ENCODE measurements at regions not wholly inside any gene's neighbourhood (a gene's known extent, or its start where the extent isn't known, plus 50 kb on each side); places are given as distances from the start of the nearest gene placed in this dataset.
A peak's percentile ranks its signal among the peaks of the same experiment; 100 is the strongest.

DNA sequence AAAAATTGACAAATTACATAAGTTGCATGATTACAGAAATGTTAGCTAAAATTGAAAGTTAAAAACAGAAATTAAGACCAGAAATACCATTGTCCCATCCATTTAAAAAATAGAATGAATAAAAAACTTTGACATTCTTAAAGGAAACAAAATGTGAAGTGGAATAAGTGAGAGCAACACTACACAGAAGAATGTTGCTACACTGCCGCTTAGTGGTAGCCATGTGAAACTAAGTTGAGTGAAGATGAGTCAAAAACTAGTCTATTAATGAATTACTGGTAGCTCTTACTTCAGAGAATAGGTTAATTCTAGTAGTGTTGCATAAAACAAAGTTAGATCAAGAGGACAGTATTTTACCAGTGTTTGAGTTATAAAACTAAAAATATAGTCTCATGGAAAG is 571.0 kb upstream of the KLHL4 start:
- peak; percentile 80 for FAIRE-seq
- peak; percentile 30 for DNase-seq (ENCODE audit: low spot score)
- Histone ChIP-seq H3K36me3 (replicated peaks in 1 of 2; ENCODE audit: control insufficient read depth in 1 of 2, insufficient read depth in 2 of 2, low read length in 2 of 2) (no peaks in the 10 kb centered on the region), H3K27me3 (ENCODE audit: control insufficient read depth in 1 of 2, insufficient read depth in 2 of 2, low read length in 2 of 2) (no peaks in the 10 kb centered on the region), H3K9ac (ENCODE audit: insufficient read depth, low read depth, low read length) (no peak overlapping the region), H4K20me1 (ENCODE audit: insufficient read depth, low read length) (no peaks in the 10 kb centered on the region), H2AFZ (ENCODE audit: low read length) (no peak overlapping the region), H3K4me1 (ENCODE audit: insufficient read depth, low read length) (no peaks in the 10 kb centered on the region), H3K27ac (ENCODE audit: extremely low read length, insufficient read depth, low read length) (no peak overlapping the region), H3K9me3 (ENCODE audit: low read length) (no peaks in the 10 kb centered on the region), H3K4me3 (replicated peaks in 1 of 3; ENCODE audit: insufficient read depth in 1 of 3, low read depth in 2 of 3, low read length in 3 of 3) (no peak overlapping the region), H3K4me2 (ENCODE audit: low read depth, low read length) (no peak overlapping the region), H3K79me2 (ENCODE audit: insufficient read depth, low read length) (no peaks in the 10 kb centered on the region)
- ATAC-seq = peak; percentile 74
- in situ Hi-C loops (cut with HindIII; ENCODE audit: extremely low pct_ligation_motif_present, low pct_unique_long_range_greater_than_20kb) (loop anchor here (25.0 kb wide), 1 partner anchor 609 kb away; no protein-coding TSS in a partner anchor), intact Hi-C loops (cut with micrococcal nuclease; ENCODE audit: unreplicated experiment) (loop anchor here (1.0 kb wide), 2 partner anchors 139 to 623 kb away; no protein-coding TSS in a partner anchor)
- no TSS peak for BruUV-seq (replicated peaks)
- 0% methylated on average over 1 of the region's 1 CpG for WGBS (ENCODE audit: low lambda C conversion rate)
- ChIA-PET POLR2A (no interaction called here), CTCF (ENCODE audit: low intra/inter-chr PET ratio, low total read pairs) (interaction anchor here (1.7 kb wide), 1 partner anchor 623 kb away, joined by 10 read pairs; no protein-coding TSS in a partner anchor)
- TF ChIP-seq, protein P1, sequence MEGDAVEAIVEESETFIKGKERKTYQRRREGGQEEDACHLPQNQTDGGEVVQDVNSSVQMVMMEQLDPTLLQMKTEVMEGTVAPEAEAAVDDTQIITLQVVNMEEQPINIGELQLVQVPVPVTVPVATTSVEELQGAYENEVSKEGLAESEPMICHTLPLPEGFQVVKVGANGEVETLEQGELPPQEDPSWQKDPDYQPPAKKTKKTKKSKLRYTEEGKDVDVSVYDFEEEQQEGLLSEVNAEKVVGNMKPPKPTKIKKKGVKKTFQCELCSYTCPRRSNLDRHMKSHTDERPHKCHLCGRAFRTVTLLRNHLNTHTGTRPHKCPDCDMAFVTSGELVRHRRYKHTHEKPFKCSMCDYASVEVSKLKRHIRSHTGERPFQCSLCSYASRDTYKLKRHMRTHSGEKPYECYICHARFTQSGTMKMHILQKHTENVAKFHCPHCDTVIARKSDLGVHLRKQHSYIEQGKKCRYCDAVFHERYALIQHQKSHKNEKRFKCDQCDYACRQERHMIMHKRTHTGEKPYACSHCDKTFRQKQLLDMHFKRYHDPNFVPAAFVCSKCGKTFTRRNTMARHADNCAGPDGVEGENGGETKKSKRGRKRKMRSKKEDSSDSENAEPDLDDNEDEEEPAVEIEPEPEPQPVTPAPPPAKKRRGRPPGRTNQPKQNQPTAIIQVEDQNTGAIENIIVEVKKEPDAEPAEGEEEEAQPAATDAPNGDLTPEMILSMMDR (CRISPR knock-in tag; IDR thresholded peaks at IDR 0.05) = peak; percentile 66
- TF ChIP-seq TEAD3 (CRISPR knock-in tag; optimal IDR thresholded peaks at IDR 0.05; ENCODE audit: borderline replicate concordance) (peak; percentile 39), ZNF260 (CRISPR knock-in tag; IDR thresholded peaks at IDR 0.05; ENCODE audit: borderline replicate concordance, low read depth) (no peak), CCDC6 (CRISPR knock-in tag; IDR thresholded peaks at IDR 0.05) (no peak), SMC3 (IDR thresholded peaks at IDR 0.05; ENCODE audit: low read length) (0 out of 2 replicates have a peak, but pooled peaks have one; percentile 43), SOX5 (CRISPR knock-in tag; IDR thresholded peaks at IDR 0.05; ENCODE audit: borderline replicate concordance) (no peak), STAG1 (CRISPR knock-in tag; IDR thresholded peaks at IDR 0.05) (peak; percentile 79)
- TF ChIP-seq, protein P2, sequence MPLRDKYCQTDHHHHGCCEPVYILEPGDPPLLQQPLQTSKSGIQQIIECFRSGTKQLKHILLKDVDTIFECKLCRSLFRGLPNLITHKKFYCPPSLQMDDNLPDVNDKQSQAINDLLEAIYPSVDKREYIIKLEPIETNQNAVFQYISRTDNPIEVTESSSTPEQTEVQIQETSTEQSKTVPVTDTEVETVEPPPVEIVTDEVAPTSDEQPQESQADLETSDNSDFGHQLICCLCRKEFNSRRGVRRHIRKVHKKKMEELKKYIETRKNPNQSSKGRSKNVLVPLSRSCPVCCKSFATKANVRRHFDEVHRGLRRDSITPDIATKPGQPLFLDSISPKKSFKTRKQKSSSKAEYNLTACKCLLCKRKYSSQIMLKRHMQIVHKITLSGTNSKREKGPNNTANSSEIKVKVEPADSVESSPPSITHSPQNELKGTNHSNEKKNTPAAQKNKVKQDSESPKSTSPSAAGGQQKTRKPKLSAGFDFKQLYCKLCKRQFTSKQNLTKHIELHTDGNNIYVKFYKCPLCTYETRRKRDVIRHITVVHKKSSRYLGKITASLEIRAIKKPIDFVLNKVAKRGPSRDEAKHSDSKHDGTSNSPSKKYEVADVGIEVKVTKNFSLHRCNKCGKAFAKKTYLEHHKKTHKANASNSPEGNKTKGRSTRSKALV (CRISPR knock-in tag; IDR thresholded peaks at IDR 0.05) = no peak

All from HepG2 (cell line).